H9 (cell line): ENCODE measurements at regions not wholly inside any gene's neighbourhood (a gene's known extent, or its start where the extent isn't known, plus 50 kb on each side); places are given as distances from the start of the nearest gene placed in this dataset.

ENCODE experiments used
- DNase-seq: peaks from one replicate; pipeline ENCODE4 v3.0.0-alpha.2; 2017
- H2AFZ ChIP-seq: one replicate; pipeline ENCODE4 v1.6.1; 2013; ENCODE audit warnings: mild to moderate bottlenecking, low read length, control low read depth, moderate library complexity
- H2AK5ac ChIP-seq: 2 replicates; pipeline ENCODE4 v1.6.1; 2013; ENCODE audit warnings: low read length, control low read depth, mixed read lengths; ENCODE audit not compliant: insufficient read length
- H2BK120ac ChIP-seq: one replicate; pipeline ENCODE4 v1.6.1; 2013; ENCODE audit warnings: low read depth, mild to moderate bottlenecking, low read length, control low read depth, inconsistent platforms; ENCODE audit not compliant: poor library complexity, severe bottlenecking
- H2BK12ac ChIP-seq: 2 replicates; pipeline ENCODE4 v1.6.1; 2013; ENCODE audit warnings: low read length, control low read depth, mixed read lengths, low read depth; ENCODE audit not compliant: insufficient read length
- H2BK15ac ChIP-seq: 2 replicates; pipeline ENCODE4 v1.6.1; 2013; ENCODE audit warnings: low read depth, low read length, control low read depth
- H2BK20ac ChIP-seq: one replicate; pipeline ENCODE4 v1.6.1; 2013; ENCODE audit warnings: low read depth, mild to moderate bottlenecking, low read length, control low read depth, inconsistent platforms; ENCODE audit not compliant: poor library complexity, severe bottlenecking
- H2BK5ac ChIP-seq: 2 replicates; pipeline ENCODE4 v1.6.1; 2013; ENCODE audit warnings: low read length, control low read depth, mixed read lengths; ENCODE audit not compliant: insufficient read length
- H3K14ac ChIP-seq: 2 replicates; pipeline ENCODE4 v1.6.1; 2013; ENCODE audit warnings: low read length, control low read depth; ENCODE audit not compliant: insufficient read depth
- H3K18ac ChIP-seq: 2 replicates; pipeline ENCODE4 v1.6.1; 2013; ENCODE audit warnings: low read depth, mild to moderate bottlenecking, mixed read lengths, low read length, control low read depth; ENCODE audit not compliant: insufficient read length
- H3K23ac ChIP-seq: 2 replicates; pipeline ENCODE4 v1.6.1; 2013; ENCODE audit warnings: low read length, control low read depth, mixed read lengths, low read depth; ENCODE audit not compliant: insufficient read length
- H3K23me2 ChIP-seq: 2 replicates; pipeline ENCODE4 v1.6.1; 2013; ENCODE audit warnings: low read depth, mild to moderate bottlenecking, mixed read lengths, low read length, control low read depth; ENCODE audit not compliant: insufficient read length, poor library complexity, severe bottlenecking
- H3K27ac ChIP-seq: 2 replicates; pipeline ENCODE4 v1.5.1; 2013; ENCODE audit warnings: low read length, control low read depth, mixed read lengths, low read depth; ENCODE audit not compliant: insufficient read length
- H3K27me3 ChIP-seq: 2 replicates; pipeline ENCODE4 v1.6.1; 2013; ENCODE audit warnings: low read length, control low read depth, inconsistent platforms; ENCODE audit not compliant: insufficient read depth
- H3K4ac ChIP-seq: 2 replicates; pipeline ENCODE4 v1.6.1; 2013; ENCODE audit warnings: low read depth, mild to moderate bottlenecking, control low read depth, inconsistent platforms, low read length, moderate library complexity
- H3K4me1 ChIP-seq: 2 replicates; pipeline ENCODE4 v1.6.1; 2013; ENCODE audit warnings: low read length, control low read depth, inconsistent platforms; ENCODE audit not compliant: insufficient read depth
- H3K4me2 ChIP-seq: 2 replicates; pipeline ENCODE4 v1.6.1; 2013; ENCODE audit warnings: low read length, control low read depth, mixed read lengths; ENCODE audit not compliant: insufficient read length, insufficient read depth
- H3K56ac ChIP-seq: 2 replicates; pipeline ENCODE4 v1.6.1; 2013; ENCODE audit warnings: low read depth, mild to moderate bottlenecking, mixed read lengths, low read length, control low read depth; ENCODE audit not compliant: insufficient read length
- H3K79me1 ChIP-seq: 2 replicates; pipeline ENCODE4 v1.6.1; 2013; ENCODE audit warnings: low read depth, mild to moderate bottlenecking, moderate library complexity, low read length, control low read depth, inconsistent platforms; ENCODE audit not compliant: insufficient read depth, poor library complexity, severe bottlenecking
- H3K79me2 ChIP-seq: 2 replicates; pipeline ENCODE4 v1.6.1; 2013; ENCODE audit warnings: low read length, control low read depth, inconsistent platforms; ENCODE audit not compliant: insufficient read depth
- H3K9ac ChIP-seq: 2 replicates; pipeline ENCODE4 v1.6.1; 2013; ENCODE audit warnings: low read length, control low read depth, mixed read lengths; ENCODE audit not compliant: insufficient read length; ENCODE audit errors: extremely low read depth
- H3K9me3 ChIP-seq: one replicate; pipeline ENCODE4 v1.6.1; 2013; ENCODE audit warnings: low read depth, low read length, inconsistent platforms; ENCODE audit not compliant: control insufficient read depth
- H3T11ph ChIP-seq: one replicate; pipeline ENCODE4 v1.6.1; 2013; ENCODE audit warnings: mild to moderate bottlenecking, low read length, control low read depth, inconsistent platforms
- H4K20me1 ChIP-seq: one replicate; pipeline ENCODE4 v1.6.1; 2013; ENCODE audit not compliant: control insufficient read depth, insufficient read length, insufficient read depth
- H4K5ac ChIP-seq: 2 replicates; pipeline ENCODE4 v1.6.1; 2013; ENCODE audit warnings: low read depth, mild to moderate bottlenecking, mixed read lengths, low read length, control low read depth; ENCODE audit not compliant: insufficient read length
- H4K8ac ChIP-seq: replicated peaks from 2 replicates; pipeline ENCODE4 v1.6.1; 2013; ENCODE audit warnings: low read length, control low read depth, mixed read lengths, low read depth; ENCODE audit not compliant: insufficient read length
- H4K91ac ChIP-seq: 2 replicates; pipeline ENCODE4 v1.6.1; 2013; ENCODE audit warnings: low read depth, mild to moderate bottlenecking, moderate library complexity, mixed read lengths, low read length, control low read depth; ENCODE audit not compliant: insufficient read length
- H3K27ac Mint-ChIP-seq, 3 experiments: 2 replicates in 2 of 3; 3 replicates in 1 of 3; pipeline ENCODE4 v1.8.0; 2020 to 2021; ENCODE audit warnings: mixed read lengths in 3 of 3, mild to moderate bottlenecking in 1 of 3, moderate library complexity in 1 of 3
- H3K27me3 Mint-ChIP-seq: 2 replicates; pipeline ENCODE4 v1.8.0; 2021; ENCODE audit warnings: low read depth, mild to moderate bottlenecking, moderate library complexity, mixed read lengths
- H3K36me3 Mint-ChIP-seq, 3 experiments: 2 replicates in 2 of 3; 3 replicates in 1 of 3; pipeline ENCODE4 v1.8.0; 2020 to 2021; ENCODE audit warnings: low read depth in 3 of 3, mixed read lengths in 3 of 3; ENCODE audit not compliant: insufficient read depth in 1 of 3
- H3K4me1 Mint-ChIP-seq, 2 experiments: 2 replicates each; pipeline ENCODE4 v1.8.0; 2020; ENCODE audit warnings: mixed read lengths in 2 of 2
- H3K4me3 Mint-ChIP-seq, 2 experiments: 2 replicates in 1 of 2; 3 replicates in 1 of 2; pipeline ENCODE4 v1.8.0; 2020 to 2021; ENCODE audit warnings: mild to moderate bottlenecking in 2 of 2, mixed read lengths in 2 of 2, moderate library complexity in 1 of 2
- H3K9me3 Mint-ChIP-seq, 2 experiments: 2 replicates in 1 of 2; 3 replicates in 1 of 2; pipeline ENCODE4 v1.8.0; 2020; ENCODE audit warnings: mild to moderate bottlenecking in 2 of 2, mixed read lengths in 2 of 2, moderate library complexity in 1 of 2
- WGBS: extraction: QIAGEN DNeasy Blood & Tissue Kit; methylation state at CpG from one replicate; pipeline ENCODE4 v1.1.7; 2013; ENCODE audit warnings: missing lambda C conversion rate, low lambda C conversion rate, mixed read lengths; ENCODE audit not compliant: insufficient read length; ENCODE audit errors: extremely low coverage; 5-methylcytosine and 5-hydroxymethylcytosine counted together
- TF ChIP-seq, protein P1 (sequence below): fragments of 200-600 bp; sonication (generic); conservative IDR thresholded peaks from 3 replicates; pipeline ENCODE4 v1.8.0; 2021; ENCODE audit warnings: antibody characterized with exemption, mild to moderate bottlenecking

DNA sequence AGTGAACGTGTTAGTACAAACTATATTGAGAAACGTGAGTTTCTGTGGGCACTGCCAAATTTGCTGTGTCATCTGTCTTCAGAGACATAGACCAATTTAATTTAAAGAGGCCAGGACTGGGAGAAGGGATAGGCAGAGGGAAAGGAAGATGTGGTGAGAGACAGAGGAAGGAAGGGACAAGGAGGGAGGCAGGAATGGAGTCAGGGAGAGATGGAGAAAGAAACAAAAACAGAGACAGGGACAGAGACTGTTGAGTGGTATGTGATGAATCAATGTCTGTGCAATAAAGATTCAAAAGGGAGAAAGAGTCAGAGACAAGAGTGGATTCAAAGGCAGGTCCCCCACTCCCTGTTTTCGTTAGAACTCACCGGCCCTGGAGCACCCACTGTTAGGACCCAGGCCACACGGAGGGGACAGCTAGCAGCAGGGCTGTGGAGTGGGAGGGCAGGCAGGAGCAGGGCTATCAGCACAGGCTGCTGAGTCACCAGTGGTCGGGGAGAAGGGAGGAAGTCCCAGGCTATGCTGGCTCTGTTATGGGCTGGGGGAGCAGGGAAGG, 51.6 kb upstream of the CHD6 start:
- Histone ChIP-seq H2BK15ac (no peak overlapping the region), H3K14ac (peak overlapping the region; percentile 84; the same call in 1 of the 2 replicates), H2AK5ac (no peak overlapping the region), H2BK12ac (no peak overlapping the region), H2BK5ac (no peak overlapping the region), H3K4me1 (no peaks in the 10 kb centered on the region), H2AFZ (no peak overlapping the region), H4K8ac (no peak overlapping the region), H2BK120ac (no peak overlapping the region), H3K23me2 (no peaks in the 10 kb centered on the region), H3K9ac (no peak overlapping the region), H3K27ac (no peak overlapping the region), H3K18ac (peak overlapping the region; percentile 42), H3K23ac (no peak overlapping the region), H4K91ac (no peak overlapping the region), H2BK20ac (no peak overlapping the region), H3T11ph (no peak overlapping the region), H3K79me2 (no peaks in the 10 kb centered on the region; the same call in 1 of the 2 replicates), H3K79me1 (no peaks in the 10 kb centered on the region), H3K56ac (peak overlapping the region; percentile 56), H4K5ac (no peak overlapping the region), H3K9me3 (no peaks in the 10 kb centered on the region), H3K4me2 (no peak overlapping the region), H3K27me3 (no peaks in the 10 kb centered on the region; the same call in 1 of the 2 replicates), H3K4ac (no peak overlapping the region; the same call in 1 of the 2 replicates), H4K20me1 (no peaks in the 10 kb centered on the region)
- peak; percentile 42 for DNase-seq
- no peaks in the 10 kb centered on the region for H3K36me3 Mint-ChIP-seq
- TF ChIP-seq, protein P1, sequence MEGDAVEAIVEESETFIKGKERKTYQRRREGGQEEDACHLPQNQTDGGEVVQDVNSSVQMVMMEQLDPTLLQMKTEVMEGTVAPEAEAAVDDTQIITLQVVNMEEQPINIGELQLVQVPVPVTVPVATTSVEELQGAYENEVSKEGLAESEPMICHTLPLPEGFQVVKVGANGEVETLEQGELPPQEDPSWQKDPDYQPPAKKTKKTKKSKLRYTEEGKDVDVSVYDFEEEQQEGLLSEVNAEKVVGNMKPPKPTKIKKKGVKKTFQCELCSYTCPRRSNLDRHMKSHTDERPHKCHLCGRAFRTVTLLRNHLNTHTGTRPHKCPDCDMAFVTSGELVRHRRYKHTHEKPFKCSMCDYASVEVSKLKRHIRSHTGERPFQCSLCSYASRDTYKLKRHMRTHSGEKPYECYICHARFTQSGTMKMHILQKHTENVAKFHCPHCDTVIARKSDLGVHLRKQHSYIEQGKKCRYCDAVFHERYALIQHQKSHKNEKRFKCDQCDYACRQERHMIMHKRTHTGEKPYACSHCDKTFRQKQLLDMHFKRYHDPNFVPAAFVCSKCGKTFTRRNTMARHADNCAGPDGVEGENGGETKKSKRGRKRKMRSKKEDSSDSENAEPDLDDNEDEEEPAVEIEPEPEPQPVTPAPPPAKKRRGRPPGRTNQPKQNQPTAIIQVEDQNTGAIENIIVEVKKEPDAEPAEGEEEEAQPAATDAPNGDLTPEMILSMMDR = no peak
- H3K9me3 Mint-ChIP-seq = no peaks in the 10 kb centered on the region; a peak in 1 of 5 replicates
- H3K4me3 Mint-ChIP-seq = no peak overlapping the region
- peaks cover 3% of the 10 kb centered on the region for H3K27me3 Mint-ChIP-seq
- H3K27ac Mint-ChIP-seq = 0 out of 7 replicates have a peak overlapping the region, but pooled peaks of 1 of the 3 experiments have one; percentile 23
- no CpG with 5 or more reads among the region's 6 CpGs for WGBS
- peaks cover 15 to 20% of the 10 kb centered on the region in 2 experiments for H3K4me1 Mint-ChIP-seq
